Choroid plexus epithelial cell (primary cell): ENCODE measurements at regions not wholly inside any gene's neighbourhood (a gene's known extent, or its start where the extent isn't known, plus 50 kb on each side); places are given as distances from the start of the nearest gene placed in this dataset.

ENCODE experiments used
- DNase-seq: peaks from one replicate; pipeline ENCODE4 v3.0.0-alpha.2; 2010; ENCODE audit warnings: low read depth
- H3K4me3 ChIP-seq: 2 replicates; pipeline ENCODE4 v1.5.1; 2011; ENCODE audit warnings: low read depth, mild to moderate bottlenecking, control low read depth, low read length, moderate library complexity
- TF ChIP-seq, protein P1 (sequence below): conservative IDR thresholded peaks from 2 replicates; pipeline ENCODE4 v1.5.1; 2011; ENCODE audit warnings: low read depth, mild to moderate bottlenecking, control low read depth, inconsistent platforms, low read length, moderate library complexity

DNA sequence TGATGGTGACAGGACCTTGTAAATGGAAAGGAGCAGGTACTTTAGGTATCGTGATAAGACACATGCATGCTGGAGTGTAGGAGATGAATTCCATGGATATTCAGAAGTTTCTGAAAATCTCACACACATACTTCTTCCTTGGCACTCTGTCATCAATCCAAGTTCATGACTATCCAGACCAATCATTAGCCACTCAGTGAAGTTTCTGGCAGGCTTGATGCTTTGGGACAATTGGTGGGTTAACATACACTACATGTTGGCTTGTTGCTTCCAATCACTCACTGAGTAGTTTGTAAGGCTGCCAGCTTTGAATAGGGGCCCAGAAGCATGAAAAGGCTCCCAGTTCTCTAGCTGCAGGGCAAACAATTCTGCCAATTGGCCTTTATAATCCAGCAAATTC lies 147.6 kb downstream of the CEMIP2 start:
- TF ChIP-seq, protein P1, sequence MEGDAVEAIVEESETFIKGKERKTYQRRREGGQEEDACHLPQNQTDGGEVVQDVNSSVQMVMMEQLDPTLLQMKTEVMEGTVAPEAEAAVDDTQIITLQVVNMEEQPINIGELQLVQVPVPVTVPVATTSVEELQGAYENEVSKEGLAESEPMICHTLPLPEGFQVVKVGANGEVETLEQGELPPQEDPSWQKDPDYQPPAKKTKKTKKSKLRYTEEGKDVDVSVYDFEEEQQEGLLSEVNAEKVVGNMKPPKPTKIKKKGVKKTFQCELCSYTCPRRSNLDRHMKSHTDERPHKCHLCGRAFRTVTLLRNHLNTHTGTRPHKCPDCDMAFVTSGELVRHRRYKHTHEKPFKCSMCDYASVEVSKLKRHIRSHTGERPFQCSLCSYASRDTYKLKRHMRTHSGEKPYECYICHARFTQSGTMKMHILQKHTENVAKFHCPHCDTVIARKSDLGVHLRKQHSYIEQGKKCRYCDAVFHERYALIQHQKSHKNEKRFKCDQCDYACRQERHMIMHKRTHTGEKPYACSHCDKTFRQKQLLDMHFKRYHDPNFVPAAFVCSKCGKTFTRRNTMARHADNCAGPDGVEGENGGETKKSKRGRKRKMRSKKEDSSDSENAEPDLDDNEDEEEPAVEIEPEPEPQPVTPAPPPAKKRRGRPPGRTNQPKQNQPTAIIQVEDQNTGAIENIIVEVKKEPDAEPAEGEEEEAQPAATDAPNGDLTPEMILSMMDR: no peak
- DNase-seq: no peak
- H3K4me3 ChIP-seq: no peak overlapping the region

DNA sequence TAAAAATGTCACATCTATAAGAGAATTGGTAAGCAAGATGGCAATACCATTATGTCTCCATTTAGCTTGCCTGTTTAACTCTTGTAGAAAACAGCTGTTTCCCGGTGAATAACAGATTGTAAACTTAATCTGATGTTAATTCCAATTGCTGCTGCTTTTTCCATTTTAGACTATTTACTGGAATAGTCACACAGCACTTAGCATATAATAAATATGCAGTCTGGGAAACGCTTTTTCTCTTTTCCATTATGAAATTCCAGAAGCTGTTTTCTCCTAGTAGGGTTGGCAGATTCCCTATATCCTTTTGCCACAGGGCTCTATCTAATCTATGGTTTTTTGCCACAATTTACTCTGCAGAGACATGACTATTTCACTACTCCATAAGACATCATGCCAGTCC lies 148.0 kb downstream of the CEMIP2 start:
- TF ChIP-seq, protein P1: no peak
- no peak overlapping the region for H3K4me3 ChIP-seq
- DNase-seq: no peak

DNA sequence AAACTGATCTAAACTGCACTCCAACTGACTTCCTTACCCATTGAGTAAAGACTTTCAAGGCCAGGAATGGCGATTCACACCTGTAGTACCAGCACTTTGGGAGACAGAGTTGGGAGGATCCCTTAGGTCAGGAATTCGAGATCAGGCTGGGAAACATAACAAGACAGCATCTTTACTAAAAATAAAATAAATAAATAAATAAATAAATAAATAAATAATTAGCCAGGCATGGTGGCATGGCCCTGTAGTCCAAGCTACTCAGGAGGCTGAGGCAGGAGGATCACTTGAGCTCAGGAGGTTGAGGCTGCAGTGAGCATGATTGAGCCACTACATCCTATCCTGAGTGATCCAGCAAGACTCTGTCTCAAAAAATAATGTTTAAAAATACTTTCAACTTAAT lies 148.4 kb downstream of the CEMIP2 start:
- no peak for DNase-seq
- H3K4me3 ChIP-seq: no peak overlapping the region
- TF ChIP-seq, protein P1: no peak

DNA sequence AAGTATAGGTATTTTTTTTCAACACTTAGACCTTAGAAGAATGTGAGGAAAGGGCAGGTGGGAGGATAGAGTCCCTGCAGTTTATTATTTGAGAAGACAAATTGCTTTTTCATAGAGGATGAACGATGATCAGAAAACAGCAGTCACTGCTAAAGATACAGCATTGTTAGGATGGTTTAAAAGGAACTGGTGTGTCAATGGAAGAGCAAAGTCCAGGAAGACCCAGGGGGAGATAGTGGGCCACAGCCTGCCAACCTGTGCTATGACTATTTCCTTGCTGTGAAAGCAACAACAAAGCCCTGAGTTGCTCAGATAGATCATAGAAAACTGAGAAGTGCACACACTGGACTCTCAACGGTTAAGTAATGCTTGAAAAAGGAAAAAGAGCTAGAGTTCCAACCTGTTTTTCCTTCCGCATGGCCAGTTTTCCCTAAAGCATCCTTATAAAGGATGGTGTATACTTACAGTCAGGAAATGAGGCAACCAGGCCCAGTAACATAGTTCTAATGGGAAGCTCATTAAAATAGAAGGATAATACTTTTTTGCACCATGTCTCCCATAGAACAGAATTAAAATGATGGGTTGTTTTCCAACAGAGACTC lies 153.8 kb downstream of the CEMIP2 start:
- no peak for DNase-seq
- TF ChIP-seq, protein P1: no peak

DNA sequence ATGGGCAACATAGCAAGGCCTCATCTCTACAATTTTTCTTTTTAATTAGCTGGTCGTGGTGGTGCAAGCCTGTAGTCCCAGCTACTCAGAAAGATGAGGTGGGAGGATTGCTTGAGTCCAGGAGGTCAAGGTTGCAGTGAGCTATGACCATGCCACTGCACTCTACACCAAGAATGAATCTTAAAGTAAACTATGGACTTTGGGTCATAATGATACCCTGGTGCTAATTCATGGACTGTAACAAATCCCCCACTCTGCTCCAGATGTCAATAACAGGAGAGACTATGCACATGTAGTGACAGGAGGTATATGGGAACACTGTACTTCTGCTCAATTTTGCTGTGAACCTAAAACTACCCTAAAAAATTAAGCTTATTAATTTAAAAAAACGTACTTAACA lies 155.4 kb downstream of the CEMIP2 start:
- no peak for DNase-seq
- H3K4me3 ChIP-seq: no peak overlapping the region
- TF ChIP-seq, protein P1: no peak

More for the DNA sequence above, 153.8 kb downstream of the CEMIP2 start:
- no peak overlapping the region for H3K4me3 ChIP-seq

DNA sequence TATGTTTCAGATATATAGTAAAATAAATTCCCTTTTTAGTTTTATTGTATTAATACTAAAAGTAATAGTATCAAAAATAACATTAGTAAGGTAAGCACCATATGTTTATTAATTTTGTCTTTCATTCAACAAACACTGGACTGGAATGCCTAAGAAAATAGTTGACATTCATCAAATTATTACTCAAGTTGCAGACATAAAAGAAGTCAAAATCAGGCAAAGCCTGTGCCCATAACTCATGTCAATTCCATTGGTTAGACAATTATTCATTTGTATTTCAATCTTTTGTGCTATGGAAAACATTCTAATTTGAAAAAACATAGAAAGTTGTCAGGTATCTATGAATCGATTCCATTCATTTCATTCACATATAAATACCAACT lies 158.9 kb downstream of the CEMIP2 start:
- H3K4me3 ChIP-seq: no peak overlapping the region
- TF ChIP-seq, protein P1: no peak

DNA sequence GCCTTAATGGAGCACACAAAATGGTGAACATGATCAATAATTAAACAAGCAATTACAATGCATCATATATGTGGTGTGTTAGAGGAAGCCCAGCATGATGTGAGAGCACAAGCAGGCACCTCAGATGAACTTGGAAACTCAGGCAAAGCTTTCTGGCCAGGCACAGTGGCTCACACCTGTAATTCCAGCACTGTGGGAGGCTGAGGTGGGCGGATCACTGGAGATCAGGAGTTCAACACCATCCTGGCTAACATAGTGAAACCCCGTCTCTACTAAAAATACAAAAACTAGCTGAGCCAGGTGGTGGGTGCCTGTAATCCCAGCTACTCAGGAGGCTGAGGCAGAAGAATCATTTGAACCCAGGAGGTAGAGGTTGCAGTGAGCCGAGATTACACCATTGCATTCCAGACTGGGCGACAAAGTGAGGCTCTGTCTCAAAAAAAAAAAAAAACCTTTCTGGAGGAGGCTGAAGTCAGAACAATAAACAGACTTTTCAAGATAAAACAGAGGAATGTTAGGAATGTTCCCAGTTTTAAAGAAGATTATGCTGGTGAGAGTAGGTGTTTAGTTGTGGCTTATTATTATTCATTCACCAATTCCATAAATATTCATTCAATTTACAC lies 159.4 kb downstream of the CEMIP2 start:
- TF ChIP-seq, protein P1: no peak
- DNase-seq: peak; percentile 72
- H3K4me3 ChIP-seq: no peak overlapping the region

More for the DNA sequence above, 158.9 kb downstream of the CEMIP2 start:
- DNase-seq: peak; percentile 41
